ENCODE measurements at regions not wholly inside any gene's neighbourhood (a gene's known extent, or its start where the extent isn't known, plus 50 kb on each side); places are given as distances from the start of the nearest gene placed in this dataset.

- H3K4me1 ChIP-seq, result no peaks in the 10 kb centered on the region
- intact Hi-C loops (cut with DNase I; ENCODE audit: low total_unique reads), result no loop called here
- in situ Hi-C loops (cut with MboI; ENCODE audit: low pct_ligation_motif_present in 1 of 4, low pct_unique_long_range_greater_than_20kb in 1 of 4, low sequenced_read_pairs in 3 of 4), result no loop called here
- H3K27ac ChIP-seq, result no peak overlapping the region
- H3K9me3 ChIP-seq, result no peaks in the 10 kb centered on the region
- TF ChIP-seq POLR2AphosphoS5 (IDR thresholded peaks at IDR 0.05), result no peak
- no peak for TF ChIP-seq EP300 (IDR thresholded peaks at IDR 0.05; ENCODE audit: low read depth)
- no peak for TF ChIP-seq POLR2A (IDR thresholded peaks at IDR 0.05)
- no peak for TF ChIP-seq CTCF (IDR thresholded peaks at IDR 0.05)
- H3K36me3 ChIP-seq, result no peaks in the 10 kb centered on the region
- no peak for DNase-seq
- H3K27me3 ChIP-seq, result no peaks in the 10 kb centered on the region
- H3K4me3 ChIP-seq, result no peak overlapping the region
These were observed 199.7 kb downstream of the ETAA1 start for GRCh38 chr2:67596871-67597270.

- Histone ChIP-seq H3K27ac (no peak overlapping the region), H3K27me3 (no peaks in the 10 kb centered on the region), H3K9me3 (no peaks in the 10 kb centered on the region), H3K36me3 (no peaks in the 10 kb centered on the region), H3K4me1 (no peaks in the 10 kb centered on the region), H3K4me3 (no peak overlapping the region)
- intact Hi-C loops (cut with DNase I; ENCODE audit: low total_unique reads) (no loop called here), in situ Hi-C loops (cut with MboI; ENCODE audit: low pct_ligation_motif_present in 1 of 4, low pct_unique_long_range_greater_than_20kb in 1 of 4, low sequenced_read_pairs in 3 of 4) (no loop called here)
- no peak for DNase-seq
- TF ChIP-seq CTCF (IDR thresholded peaks at IDR 0.05) (no peak), EP300 (IDR thresholded peaks at IDR 0.05; ENCODE audit: low read depth) (no peak), POLR2AphosphoS5 (IDR thresholded peaks at IDR 0.05) (no peak), POLR2A (IDR thresholded peaks at IDR 0.05) (no peak)
These were observed 202.4 kb downstream of the ETAA1 start for GRCh38 chr2:67599561-67599960.

GRCh38 chr2:67600222-67600871 lies 203.2 kb downstream of the ETAA1 start:
- TF ChIP-seq EP300 (IDR thresholded peaks at IDR 0.05; ENCODE audit: low read depth), result no peak
- no peak for TF ChIP-seq CTCF (IDR thresholded peaks at IDR 0.05)
- TF ChIP-seq POLR2A (IDR thresholded peaks at IDR 0.05), result no peak
- no peak for TF ChIP-seq POLR2AphosphoS5 (IDR thresholded peaks at IDR 0.05)
- no peaks in the 10 kb centered on the region for H3K9me3 ChIP-seq
- no peak overlapping the region for H3K4me3 ChIP-seq
- intact Hi-C loops (cut with DNase I; ENCODE audit: low total_unique reads), result no loop called here
- no peak for DNase-seq
- H3K27me3 ChIP-seq, result no peaks in the 10 kb centered on the region
- H3K4me1 ChIP-seq, result no peaks in the 10 kb centered on the region
- in situ Hi-C loops (cut with MboI; ENCODE audit: low pct_ligation_motif_present in 1 of 4, low pct_unique_long_range_greater_than_20kb in 1 of 4, low sequenced_read_pairs in 3 of 4), result no loop called here
- 75 to 100% methylated on average over 5 to 10 of the region's 10 CpGs for WGBS, 2 donors (ENCODE audit: low coverage in 1 of 2)
- no peak overlapping the region for H3K27ac ChIP-seq
- no peaks in the 10 kb centered on the region for H3K36me3 ChIP-seq

GRCh38 chr2:67600946-67601345 lies 203.8 kb downstream of the ETAA1 start:
- H3K27ac ChIP-seq, result no peak overlapping the region
- no peak overlapping the region for H3K4me3 ChIP-seq
- in situ Hi-C loops (cut with MboI; ENCODE audit: low pct_ligation_motif_present in 1 of 4, low pct_unique_long_range_greater_than_20kb in 1 of 4, low sequenced_read_pairs in 3 of 4) (no loop called here), intact Hi-C loops (cut with DNase I; ENCODE audit: low total_unique reads) (no loop called here)
- 59 to 75% methylated on average over 1 of the region's 1 CpG for WGBS, 2 donors (ENCODE audit: low coverage in 1 of 2)
- no peaks in the 10 kb centered on the region for H3K9me3 ChIP-seq
- TF ChIP-seq CTCF (IDR thresholded peaks at IDR 0.05) (no peak), EP300 (IDR thresholded peaks at IDR 0.05; ENCODE audit: low read depth) (no peak), POLR2A (IDR thresholded peaks at IDR 0.05) (no peak)
- no peaks in the 10 kb centered on the region for H3K27me3 ChIP-seq
- no peaks in the 10 kb centered on the region for H3K36me3 ChIP-seq
- no peaks in the 10 kb centered on the region for H3K4me1 ChIP-seq
- DNase-seq, result no peak

Data from transverse colon (tissue), 4 donors.